IMR-90 (cell line): ENCODE measurements at regions not wholly inside any gene's neighbourhood (a gene's known extent, or its start where the extent isn't known, plus 50 kb on each side); places are given as distances from the start of the nearest gene placed in this dataset.

Source experiments
- ATAC-seq: fragments of 200-7000 bp; cut with Tn5 transposase; 2 replicates; pipeline ENCODE4 v1.9.1; 2020; ENCODE audit warnings: low read depth, mild to moderate bottlenecking, moderate library complexity
- BruUV-seq: library from RNA; stranded (reverse); fragments of 400-500 nt; replicated peaks from 2 replicates; lab custom pipeline; 2021; lab: Mats Ljungman, UMichigan
- CTCF ChIA-PET: fragments of 300-600 bp; formaldehyde crosslinking; extraction: SDS; loops from one replicate; lab custom pipeline; 2021; ENCODE audit warnings: antibody characterized with exemption; lab: Yijun Ruan, JAX
- POLR2A ChIA-PET: fragments of 300-600 bp; sonication (Branson Sonifier 250); formaldehyde crosslinking; loops from one replicate; lab custom pipeline; 2022; ENCODE audit warnings: antibody characterized with exemption; ENCODE audit not compliant: unreplicated experiment; lab: Charles Lee
- DNase-seq: peaks from one replicate; pipeline ENCODE4 v3.0.0; 2013
- H2AFZ ChIP-seq: replicated peaks from 2 replicates; pipeline ENCODE3; 2013; ENCODE audit warnings: low read length, mild to moderate bottlenecking; ENCODE audit not compliant: poor library complexity
- H2AK5ac ChIP-seq: 2 replicates; pipeline ENCODE4 v1.6.1; 2013; ENCODE audit warnings: low read depth, low read length, inconsistent platforms
- H2AK9ac ChIP-seq: replicated peaks from 2 replicates; pipeline ENCODE3; 2013; ENCODE audit warnings: mild to moderate bottlenecking, low read depth, low read length, moderate library complexity; ENCODE audit not compliant: poor library complexity
- H2BK120ac ChIP-seq: 2 replicates; pipeline ENCODE4 v1.6.1; 2013; ENCODE audit warnings: low read depth, low read length, inconsistent platforms
- H2BK15ac ChIP-seq: 3 replicates; pipeline ENCODE4 v1.6.1; 2013; ENCODE audit warnings: low read depth, low read length, inconsistent platforms
- H2BK20ac ChIP-seq: 2 replicates; pipeline ENCODE4 v1.6.1; 2013; ENCODE audit warnings: low read depth, mild to moderate bottlenecking, inconsistent platforms, low read length, moderate library complexity
- H2BK5ac ChIP-seq: 2 replicates; pipeline ENCODE4 v1.6.1; 2013; ENCODE audit warnings: mild to moderate bottlenecking, low read depth, low read length, inconsistent platforms; ENCODE audit not compliant: poor library complexity, severe bottlenecking
- H3K14ac ChIP-seq: replicated peaks from 2 replicates; pipeline ENCODE4 v1.6.1; 2013; ENCODE audit warnings: low read depth, low read length, inconsistent platforms
- H3K18ac ChIP-seq: 2 replicates; pipeline ENCODE4 v1.6.1; 2013; ENCODE audit warnings: low read depth, low read length, control low read depth
- H3K23ac ChIP-seq: 2 replicates; pipeline ENCODE4 v1.6.1; 2013; ENCODE audit warnings: low read depth, low read length, inconsistent platforms
- H3K27ac ChIP-seq: 2 replicates; pipeline ENCODE4 v1.5.1; 2013; ENCODE audit warnings: mild to moderate bottlenecking, control low read depth, low read length; ENCODE audit not compliant: insufficient read depth
- H3K27me3 ChIP-seq: 2 replicates; pipeline ENCODE4 v1.6.1; 2013; ENCODE audit warnings: low read length; ENCODE audit not compliant: control insufficient read depth, insufficient read depth
- H3K36me3 ChIP-seq: 2 replicates; pipeline ENCODE4 v1.6.1; 2013; ENCODE audit warnings: low read length, mixed read lengths; ENCODE audit not compliant: control insufficient read depth, insufficient read depth
- H3K4ac ChIP-seq: 2 replicates; pipeline ENCODE4 v1.6.1; 2013; ENCODE audit warnings: low read depth, low read length, inconsistent platforms
- H3K4me1 ChIP-seq: 2 replicates; pipeline ENCODE4 v1.6.1; 2013; ENCODE audit warnings: low read length, mixed read lengths; ENCODE audit not compliant: control insufficient read depth, insufficient read depth
- H3K4me2 ChIP-seq: 2 replicates; pipeline ENCODE4 v1.6.1; 2013; ENCODE audit warnings: low read depth, mild to moderate bottlenecking, control low read depth, low read length, moderate library complexity
- H3K4me3 ChIP-seq: 2 replicates; pipeline ENCODE4 v1.5.1; 2013; ENCODE audit warnings: low read depth, mild to moderate bottlenecking, control low read depth, low read length, moderate library complexity; ENCODE audit not compliant: insufficient read depth
- H3K56ac ChIP-seq: 2 replicates; pipeline ENCODE4 v1.6.1; 2013; ENCODE audit warnings: low read length, inconsistent platforms; ENCODE audit not compliant: insufficient read depth; ENCODE audit errors: extremely low read depth
- H3K79me1 ChIP-seq, 2 experiments: 2 replicates each; pipeline ENCODE4 v1.6.1; 2013; ENCODE audit warnings: low read length in 2 of 2, inconsistent platforms in 1 of 2, low read depth in 1 of 2
- H3K9ac ChIP-seq: 2 replicates; pipeline ENCODE4 v1.6.1; 2013; ENCODE audit warnings: low read depth, low read length, control low read depth
- H3K9me1 ChIP-seq: 2 replicates; pipeline ENCODE4 v1.6.1; 2013; ENCODE audit warnings: low read length, inconsistent platforms; ENCODE audit not compliant: insufficient read depth
- H3K9me3 ChIP-seq: 2 replicates; pipeline ENCODE4 v1.6.1; 2013; ENCODE audit warnings: low read length; ENCODE audit not compliant: control insufficient read depth, insufficient read depth
- H4K20me1 ChIP-seq: 2 replicates; pipeline ENCODE4 v1.6.1; 2013; ENCODE audit warnings: low read length, inconsistent platforms; ENCODE audit not compliant: insufficient read depth
- H4K5ac ChIP-seq: 2 replicates; pipeline ENCODE4 v1.6.1; 2013; ENCODE audit warnings: mild to moderate bottlenecking, low read depth, low read length, control low read depth
- H4K8ac ChIP-seq, 2 experiments: 2 replicates each; pipeline ENCODE4 v1.6.1; 2013; ENCODE audit warnings: low read depth in 2 of 2, low read length in 2 of 2, control low read depth in 1 of 2, inconsistent platforms in 1 of 2
- H4K91ac ChIP-seq: 2 replicates; pipeline ENCODE4 v1.6.1; 2013; ENCODE audit warnings: low read depth, low read length, inconsistent platforms; ENCODE audit not compliant: insufficient read depth
- ELK1 ChIP-seq: fragments of 150-350 bp; IDR thresholded peaks from 2 replicates; pipeline ENCODE4 v1.6.1; 2016; ENCODE audit warnings: low read depth, mild to moderate bottlenecking, low read length, moderate library complexity, borderline replicate concordance
- NFE2L2 ChIP-seq: fragments of 150-350 bp; IDR thresholded peaks from 2 replicates; pipeline ENCODE4 v1.6.1; 2016; ENCODE audit warnings: low read depth, mild to moderate bottlenecking, low read length
- POLR2A ChIP-seq: IDR thresholded peaks from 2 replicates; pipeline ENCODE4 v1.6.1; 2012; ENCODE audit warnings: mild to moderate bottlenecking, low read depth, low read length
- RCOR1 ChIP-seq: IDR thresholded peaks from 2 replicates; pipeline ENCODE4 v1.6.1; 2012; ENCODE audit warnings: mild to moderate bottlenecking, low read length, improper control_type of control experiment; ENCODE audit not compliant: insufficient replicate concordance
- RFX5 ChIP-seq: IDR thresholded peaks from 2 replicates; pipeline ENCODE4 v1.8.0; 2012; ENCODE audit warnings: low read depth, mild to moderate bottlenecking, low read length, moderate library complexity
- USF2 ChIP-seq: fragments of 150-350 bp; IDR thresholded peaks from 2 replicates; pipeline ENCODE4 v1.6.1; 2017; ENCODE audit warnings: mild to moderate bottlenecking, antibody characterized with exemption, low read length, low read depth
- WGBS, 2 experiments: methylation state at CpG; one replicate each; pipeline versions ENCODE4 v1.1.5 to v1.1.7; 2013; ENCODE audit warnings: missing lambda C conversion rate in 2 of 2; ENCODE audit not compliant: insufficient read length in 1 of 2; ENCODE audit errors: extremely low coverage in 2 of 2; 5-methylcytosine and 5-hydroxymethylcytosine counted together
- dilution Hi-C: fragments of 300-500 bp; cut with HindIII; formaldehyde crosslinking; loops from one replicate; pipeline ENCODE4 v1.14.3; 2018; ENCODE audit warnings: low sequenced_read_pairs; ENCODE audit not compliant: unreplicated experiment
- in situ Hi-C: fragments of 300-500 bp; cut with MboI; formaldehyde crosslinking; loops from 3 replicates; pipeline ENCODE4 v1.14.3; 2019; ENCODE audit warnings: low sequenced_read_pairs, inconsistent platforms, mixed read lengths
- intact Hi-C: fragments of 100-400 bp; cut with micrococcal nuclease; formaldehyde crosslinking; loops from 2 replicates; pipeline ENCODE4 v1.10.0; 2022

DNA sequence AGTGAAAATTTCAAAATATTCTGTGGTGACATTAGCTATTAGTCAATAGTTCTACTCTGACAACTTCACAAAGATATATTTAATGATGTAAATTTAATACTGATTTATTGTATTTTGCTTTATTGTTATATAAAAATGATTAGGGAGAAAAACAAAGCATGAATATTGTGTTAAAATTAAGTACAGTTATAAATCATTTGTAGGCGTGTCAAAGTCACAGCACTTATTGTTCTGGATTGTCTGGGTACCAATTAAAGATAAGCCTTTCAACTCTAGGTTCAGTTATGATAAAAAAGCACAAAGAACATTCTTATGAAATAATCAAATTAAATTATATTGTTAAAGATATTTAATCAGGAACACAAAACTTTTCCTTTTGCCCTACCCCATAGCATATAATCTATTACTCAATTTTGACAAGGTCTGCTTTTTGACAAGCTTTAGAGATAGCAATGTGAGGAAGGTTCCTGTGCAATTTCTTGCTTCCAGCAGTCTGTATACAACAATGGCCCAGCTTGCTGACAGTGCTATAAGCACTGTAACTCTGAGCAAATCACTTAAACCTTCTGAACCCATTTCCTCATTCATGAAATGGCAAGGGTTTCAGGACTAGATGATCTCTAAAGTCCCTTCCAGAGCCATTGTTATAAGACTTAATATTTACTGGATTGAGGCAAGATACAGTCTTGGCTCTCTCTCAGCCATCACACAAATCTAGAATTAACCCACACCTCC, 910.3 kb upstream of the LCORL start:
- H3K23ac ChIP-seq: no peak overlapping the region
- no peaks in the 10 kb centered on the region for H3K27me3 ChIP-seq
- H3K4me1 ChIP-seq: no peaks in the 10 kb centered on the region
- no peak overlapping the region for H4K8ac ChIP-seq
- H3K4ac ChIP-seq: no peak overlapping the region
- intact Hi-C loops: loop anchor here (2.0 kb wide), 1 partner anchor 243 kb away; no protein-coding TSS in a partner anchor
- no peak overlapping the region for H4K91ac ChIP-seq
- no peak overlapping the region for H3K9ac ChIP-seq
- H2BK20ac ChIP-seq: no peak overlapping the region
- no peaks in the 10 kb centered on the region for H3K36me3 ChIP-seq
- no peak overlapping the region for H3K4me2 ChIP-seq
- H3K18ac ChIP-seq: no peak overlapping the region
- no peak overlapping the region for H3K27ac ChIP-seq
- no CpG with 5 or more reads among the region's 1 CpG for WGBS, 2 experiments
- no peak overlapping the region for H4K5ac ChIP-seq
- no peaks in the 10 kb centered on the region for H4K20me1 ChIP-seq
- H2BK15ac ChIP-seq: no peak overlapping the region
- no peak for TF ChIP-seq RCOR1
- TF ChIP-seq POLR2A: no peak
- TF ChIP-seq ELK1: no peak
- TF ChIP-seq USF2: no peak
- TF ChIP-seq NFE2L2: no peak
- no peak for TF ChIP-seq RFX5
- dilution Hi-C loops: no loop called here
- H3K9me3 ChIP-seq: no peaks in the 10 kb centered on the region
- no peaks in the 10 kb centered on the region for H3K9me1 ChIP-seq
- no peak overlapping the region for H2BK5ac ChIP-seq
- H2AFZ ChIP-seq: no peak overlapping the region
- no peak overlapping the region for H2AK5ac ChIP-seq
- ATAC-seq: no peak
- ChIA-PET CTCF (no interaction called here), POLR2A (no interaction called here)
- no peak overlapping the region for H3K14ac ChIP-seq
- H3K79me1 ChIP-seq: no peaks in the 10 kb centered on the region
- H3K4me3 ChIP-seq: no peak overlapping the region
- in situ Hi-C loops: no loop called here
- H2BK120ac ChIP-seq: no peak overlapping the region
- H2AK9ac ChIP-seq: no peak overlapping the region
- no peak overlapping the region for H3K56ac ChIP-seq
- BruUV-seq: no TSS peak
- no peak for DNase-seq
